Eye (tissue), 1 donor: ENCODE measurements at regions not wholly inside any gene's neighbourhood (a gene's known extent, or its start where the extent isn't known, plus 50 kb on each side); places are given as distances from the start of the nearest gene placed in this dataset.
A peak's percentile ranks its signal among the peaks of the same experiment; 100 is the strongest.

Experiments used
- DNase-seq: peaks from one replicate; pipeline ENCODE4 v3.0.0-alpha.2; 2015

GRCh38 chr21:35414056-35414455 lies 365.0 kb upstream of the RUNX1 start:
- DNase-seq, result no peak

GRCh38 chr21:35412231-35412630 lies 363.1 kb upstream of the RUNX1 start:
- no peak for DNase-seq

- no peak for DNase-seq
These were observed 362.3 kb upstream of the RUNX1 start for GRCh38 chr21:35411434-35411833.

GRCh38 chr21:35410656-35411055 lies 361.6 kb upstream of the RUNX1 start:
- DNase-seq, result no peak

GRCh38 chr21:35410123-35410522 lies 361.0 kb upstream of the RUNX1 start:
- DNase-seq, result no peak

GRCh38 chr21:35408401-35408800 lies 359.3 kb upstream of the RUNX1 start:
- DNase-seq, result no peak

- DNase-seq, result no peak
These were observed 357.5 kb upstream of the RUNX1 start for GRCh38 chr21:35406635-35407034.

GRCh38 chr21:35405981-35406380 lies 356.9 kb upstream of the RUNX1 start:
- DNase-seq, result no peak

GRCh38 chr21:35404247-35404646 lies 355.1 kb upstream of the RUNX1 start:
- no peak for DNase-seq

GRCh38 chr21:35402061-35402460 lies 353.0 kb upstream of the RUNX1 start:
- no peak for DNase-seq

GRCh38 chr21:35401476-35401875 lies 352.4 kb upstream of the RUNX1 start:
- no peak for DNase-seq

GRCh38 chr21:35400233-35400939 lies 351.3 kb upstream of the RUNX1 start:
- DNase-seq, result peak; percentile 76

GRCh38 chr21:35399706-35400105 lies 350.6 kb upstream of the RUNX1 start:
- DNase-seq, result no peak

GRCh38 chr21:35399002-35399530 lies 350.0 kb upstream of the RUNX1 start:
- DNase-seq, result no peak

- no peak for DNase-seq
These were observed 349.4 kb upstream of the RUNX1 start for GRCh38 chr21:35398346-35398982.

GRCh38 chr21:35397781-35398180 lies 348.7 kb upstream of the RUNX1 start:
- no peak for DNase-seq

GRCh38 chr21:35396655-35397054 lies 347.6 kb upstream of the RUNX1 start:
- no peak for DNase-seq

GRCh38 chr21:35395728-35396127 lies 346.6 kb upstream of the RUNX1 start:
- no peak for DNase-seq

- no peak for DNase-seq
These were observed 345.7 kb upstream of the RUNX1 start for GRCh38 chr21:35394634-35395369.

GRCh38 chr21:35394049-35394448 lies 344.9 kb upstream of the RUNX1 start:
- DNase-seq, result no peak

- no peak for DNase-seq
These were observed 341.1 kb upstream of the RUNX1 start for GRCh38 chr21:35390013-35390776.

GRCh38 chr21:35386491-35387079 lies 337.5 kb upstream of the RUNX1 start:
- DNase-seq, result no peak

- DNase-seq, result no peak
These were observed 335.3 kb upstream of the RUNX1 start for GRCh38 chr21:35384375-35384774.
